ENCODE measurements at regions not wholly inside any gene's neighbourhood (a gene's known extent, or its start where the extent isn't known, plus 50 kb on each side); places are given as distances from the start of the nearest gene placed in this dataset.

GRCh38 chr20:58149437-58150091 is 78.9 kb downstream of the ANKRD60 start:
- TF ChIP-seq, protein P1, sequence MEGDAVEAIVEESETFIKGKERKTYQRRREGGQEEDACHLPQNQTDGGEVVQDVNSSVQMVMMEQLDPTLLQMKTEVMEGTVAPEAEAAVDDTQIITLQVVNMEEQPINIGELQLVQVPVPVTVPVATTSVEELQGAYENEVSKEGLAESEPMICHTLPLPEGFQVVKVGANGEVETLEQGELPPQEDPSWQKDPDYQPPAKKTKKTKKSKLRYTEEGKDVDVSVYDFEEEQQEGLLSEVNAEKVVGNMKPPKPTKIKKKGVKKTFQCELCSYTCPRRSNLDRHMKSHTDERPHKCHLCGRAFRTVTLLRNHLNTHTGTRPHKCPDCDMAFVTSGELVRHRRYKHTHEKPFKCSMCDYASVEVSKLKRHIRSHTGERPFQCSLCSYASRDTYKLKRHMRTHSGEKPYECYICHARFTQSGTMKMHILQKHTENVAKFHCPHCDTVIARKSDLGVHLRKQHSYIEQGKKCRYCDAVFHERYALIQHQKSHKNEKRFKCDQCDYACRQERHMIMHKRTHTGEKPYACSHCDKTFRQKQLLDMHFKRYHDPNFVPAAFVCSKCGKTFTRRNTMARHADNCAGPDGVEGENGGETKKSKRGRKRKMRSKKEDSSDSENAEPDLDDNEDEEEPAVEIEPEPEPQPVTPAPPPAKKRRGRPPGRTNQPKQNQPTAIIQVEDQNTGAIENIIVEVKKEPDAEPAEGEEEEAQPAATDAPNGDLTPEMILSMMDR (conservative IDR thresholded peaks at IDR 0.05): no peak
- TF ChIP-seq ZFX (IDR thresholded peaks at IDR 0.05): no peak
- H3K27ac ChIP-seq: no peak overlapping the region

- no peak overlapping the region for H3K27ac ChIP-seq
- TF ChIP-seq, protein P1 (conservative IDR thresholded peaks at IDR 0.05): no peak
- no peak for TF ChIP-seq ZFX (IDR thresholded peaks at IDR 0.05)
Observed at GRCh38 chr20:58148891-58149290, 79.6 kb downstream of the ANKRD60 start.

DNA sequence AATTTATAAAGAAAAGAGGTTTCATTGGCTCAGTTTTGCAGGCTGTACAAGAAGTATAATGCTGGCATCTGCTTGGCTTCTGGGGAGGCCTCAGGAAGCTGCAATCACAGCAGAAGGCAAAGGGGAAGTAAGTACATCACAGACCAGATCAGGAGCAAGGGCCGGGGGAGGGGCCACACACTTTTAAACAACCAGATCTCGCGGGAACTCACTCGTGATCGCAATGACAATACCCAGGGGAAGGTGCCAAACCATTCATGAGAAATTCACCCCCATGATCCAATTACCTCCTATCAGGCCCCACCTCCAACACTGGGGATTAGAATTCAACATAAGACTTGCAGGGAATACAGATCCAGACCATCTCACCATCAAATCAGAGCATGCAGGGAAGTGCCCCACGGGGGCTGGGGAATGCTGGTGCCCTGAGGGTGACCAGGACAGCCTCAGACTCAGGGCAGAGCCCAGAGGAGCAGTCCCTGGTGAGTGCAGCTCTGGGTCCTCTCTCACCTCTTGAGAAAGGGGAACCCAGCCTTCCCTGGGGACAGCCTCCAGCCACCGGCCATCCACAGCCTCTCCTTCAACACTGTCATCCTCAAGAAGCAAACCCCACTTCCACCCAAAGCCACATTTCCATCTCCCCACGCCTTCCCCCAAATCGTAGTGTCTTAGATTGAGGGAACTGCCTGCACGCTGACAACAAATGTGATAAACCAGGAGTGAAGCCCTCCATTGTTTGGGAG is 80.7 kb downstream of the ANKRD60 start:
- H3K27ac ChIP-seq: no peak overlapping the region
- TF ChIP-seq ZFX (IDR thresholded peaks at IDR 0.05): no peak
- TF ChIP-seq, protein P1 (conservative IDR thresholded peaks at IDR 0.05): no peak

DNA sequence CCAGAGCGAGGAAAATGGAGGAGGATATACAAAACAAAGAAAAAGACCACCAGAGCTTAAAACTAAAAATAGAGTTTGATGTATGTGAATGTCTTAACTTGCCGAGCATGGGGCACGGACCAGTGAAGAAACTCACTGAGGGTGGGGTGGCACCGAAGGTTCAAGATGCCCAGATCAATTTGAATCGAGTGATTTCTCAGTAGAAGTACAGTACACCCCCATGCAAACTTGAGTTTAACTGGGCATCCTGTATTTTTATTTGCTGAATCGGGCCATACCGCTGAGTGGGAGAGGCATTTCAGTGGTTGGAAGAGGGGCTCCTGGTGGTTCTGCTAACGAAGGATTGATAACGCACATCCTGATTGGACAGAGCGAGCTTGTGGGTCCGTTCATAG is 81.7 kb downstream of the ANKRD60 start:
- TF ChIP-seq ZFX (IDR thresholded peaks at IDR 0.05): no peak
- TF ChIP-seq, protein P1 (conservative IDR thresholded peaks at IDR 0.05): no peak
- H3K27ac ChIP-seq: no peak overlapping the region

GRCh38 chr20:58146081-58146745 is 82.2 kb downstream of the ANKRD60 start:
- TF ChIP-seq ZFX (IDR thresholded peaks at IDR 0.05): no peak
- TF ChIP-seq, protein P1 (conservative IDR thresholded peaks at IDR 0.05): no peak
- H3K27ac ChIP-seq: no peak overlapping the region

- TF ChIP-seq ZFX (IDR thresholded peaks at IDR 0.05): no peak
- TF ChIP-seq, protein P1 (conservative IDR thresholded peaks at IDR 0.05): no peak
- no peak overlapping the region for H3K27ac ChIP-seq
Observed at GRCh38 chr20:58145506-58146080, 82.9 kb downstream of the ANKRD60 start.

DNA sequence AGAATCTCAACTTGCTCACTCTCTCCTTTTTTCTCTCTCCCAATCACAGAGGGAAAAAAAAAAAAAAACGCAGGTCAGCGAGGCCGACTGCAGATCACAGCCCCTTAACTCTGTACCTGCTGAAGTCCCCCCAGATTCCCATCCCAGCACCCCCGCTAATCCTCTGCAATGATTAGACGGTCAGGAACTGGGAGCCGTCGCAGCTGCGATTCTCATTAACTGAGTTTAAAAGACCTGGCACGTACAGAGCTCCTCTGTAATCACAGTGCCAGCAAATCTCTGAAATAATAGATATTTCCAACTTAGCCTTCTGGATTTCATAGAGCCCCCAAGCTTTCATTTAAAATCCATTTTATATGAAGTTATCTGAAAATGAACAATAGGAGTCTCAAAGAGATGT is 84.4 kb downstream of the ANKRD60 start:
- TF ChIP-seq, protein P1 (conservative IDR thresholded peaks at IDR 0.05): no peak
- no peak for TF ChIP-seq ZFX (IDR thresholded peaks at IDR 0.05)
- H3K27ac ChIP-seq: no peak overlapping the region
